T-helper 17 cell (primary cell): ENCODE measurements at regions not wholly inside any gene's neighbourhood (a gene's known extent, or its start where the extent isn't known, plus 50 kb on each side); places are given as distances from the start of the nearest gene placed in this dataset.

Experiments
- ATAC-seq: fragments of 150-1000 bp; cut with Tn5 transposase; 2 replicates; pipeline ENCODE4 v1.10.0; 2021; ENCODE audit warnings: mild to moderate bottlenecking, moderate library complexity
- DNase-seq, 3 donors: peaks; one replicate each; pipeline versions ENCODE4 v3.0.0 to v3.0.0-alpha.2; 2020 to 2021
- H3K9me3 ChIP-seq: one replicate; pipeline ENCODE4 v1.7.0; 2013; ENCODE audit warnings: low read length, mild to moderate bottlenecking; ENCODE audit not compliant: control insufficient read depth, poor library complexity, severe bottlenecking
- H3K27ac Mint-ChIP-seq: one replicate; pipeline ENCODE4 v1.8.0; 2022; ENCODE audit warnings: mild to moderate bottlenecking, moderate library complexity, mixed read lengths
- H3K27me3 Mint-ChIP-seq: one replicate; pipeline ENCODE4 v1.8.0; 2022; ENCODE audit warnings: mixed read lengths
- H3K36me3 Mint-ChIP-seq: one replicate; pipeline ENCODE4 v1.8.0; 2022; ENCODE audit warnings: low read depth, mixed read lengths
- H3K4me1 Mint-ChIP-seq: one replicate; pipeline ENCODE4 v1.8.0; 2022; ENCODE audit warnings: mild to moderate bottlenecking, mixed read lengths
- H3K4me3 Mint-ChIP-seq: one replicate; pipeline ENCODE4 v1.8.0; 2022; ENCODE audit warnings: mild to moderate bottlenecking, moderate library complexity, mixed read lengths

GRCh38 chr14:85291731-85292130 is 238.2 kb upstream of the FLRT2 start:
- Mint-ChIP-seq H3K36me3 (no peaks in the 10 kb centered on the region), H3K27me3 (no peaks in the 10 kb centered on the region), H3K4me1 (no peaks in the 10 kb centered on the region), H3K27ac (no peak overlapping the region), H3K4me3 (no peak overlapping the region)
- DNase-seq: no peak
- no peaks in the 10 kb centered on the region for H3K9me3 ChIP-seq
- ATAC-seq: no peak

DNA sequence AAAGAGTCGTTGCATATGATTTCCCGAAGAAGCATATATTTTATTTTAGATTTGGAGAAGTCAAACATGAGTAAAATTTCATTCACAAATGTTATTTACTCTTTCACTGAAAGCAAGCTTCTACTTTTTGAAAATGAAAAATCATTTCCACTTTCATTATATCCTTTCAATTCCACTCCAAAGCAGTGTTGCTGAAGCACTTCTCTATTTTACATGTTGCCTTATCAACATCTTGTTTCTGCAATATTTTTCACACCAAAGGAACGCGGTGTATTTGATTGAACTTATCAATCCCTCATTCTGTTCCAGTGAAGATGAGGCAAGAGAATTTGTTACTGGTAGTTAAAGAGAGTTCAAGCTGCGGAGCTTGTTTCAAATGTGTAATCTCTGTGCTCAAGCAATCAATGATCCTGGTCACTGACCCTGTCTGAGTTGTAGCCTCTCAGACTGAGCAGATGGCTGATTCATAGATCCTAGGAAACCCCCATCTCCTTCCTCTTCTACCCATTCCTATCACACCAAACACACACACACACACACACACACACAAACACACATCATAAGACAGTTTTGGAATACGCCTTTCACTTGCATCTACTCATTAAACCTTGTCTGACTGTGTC is 236.2 kb upstream of the FLRT2 start:
- ATAC-seq (no peak), DNase-seq (no peak)
- no peak overlapping the region for H3K4me3 Mint-ChIP-seq
- H3K36me3 Mint-ChIP-seq: no peaks in the 10 kb centered on the region
- H3K4me1 Mint-ChIP-seq: no peaks in the 10 kb centered on the region
- no peak overlapping the region for H3K27ac Mint-ChIP-seq
- no peaks in the 10 kb centered on the region for H3K9me3 ChIP-seq
- H3K27me3 Mint-ChIP-seq: no peaks in the 10 kb centered on the region

DNA sequence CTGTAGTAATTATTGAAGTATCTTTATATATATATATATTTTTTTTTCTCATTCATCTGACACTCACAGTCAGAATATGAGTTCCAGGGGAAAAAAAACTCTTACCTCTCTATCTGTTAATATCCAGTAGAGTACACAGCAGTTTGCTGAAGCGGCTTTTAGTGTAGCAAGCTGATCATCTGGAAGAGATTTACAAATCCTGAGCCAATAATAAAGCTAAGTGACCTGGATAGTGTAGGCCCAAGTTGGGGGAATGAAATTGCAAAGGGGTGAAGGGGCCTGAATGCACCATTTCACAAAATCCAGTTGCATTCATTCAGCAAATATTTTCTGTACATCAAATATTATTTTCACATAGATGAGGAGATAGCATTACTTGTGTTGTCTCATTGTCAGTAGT is 234.6 kb upstream of the FLRT2 start:
- Mint-ChIP-seq H3K4me1 (no peaks in the 10 kb centered on the region), H3K4me3 (no peak overlapping the region), H3K36me3 (no peaks in the 10 kb centered on the region), H3K27me3 (no peaks in the 10 kb centered on the region), H3K27ac (no peak overlapping the region)
- DNase-seq: no peak
- H3K9me3 ChIP-seq: no peaks in the 10 kb centered on the region
- ATAC-seq: no peak

- DNase-seq: no peak
- no peak overlapping the region for H3K4me3 Mint-ChIP-seq
- H3K4me1 Mint-ChIP-seq: no peaks in the 10 kb centered on the region
- no peaks in the 10 kb centered on the region for H3K27me3 Mint-ChIP-seq
- H3K27ac Mint-ChIP-seq: no peak overlapping the region
- no peaks in the 10 kb centered on the region for H3K36me3 Mint-ChIP-seq
- ATAC-seq: no peak
- no peaks in the 10 kb centered on the region for H3K9me3 ChIP-seq
Observed at GRCh38 chr14:85296456-85297210, 233.3 kb upstream of the FLRT2 start.

DNA sequence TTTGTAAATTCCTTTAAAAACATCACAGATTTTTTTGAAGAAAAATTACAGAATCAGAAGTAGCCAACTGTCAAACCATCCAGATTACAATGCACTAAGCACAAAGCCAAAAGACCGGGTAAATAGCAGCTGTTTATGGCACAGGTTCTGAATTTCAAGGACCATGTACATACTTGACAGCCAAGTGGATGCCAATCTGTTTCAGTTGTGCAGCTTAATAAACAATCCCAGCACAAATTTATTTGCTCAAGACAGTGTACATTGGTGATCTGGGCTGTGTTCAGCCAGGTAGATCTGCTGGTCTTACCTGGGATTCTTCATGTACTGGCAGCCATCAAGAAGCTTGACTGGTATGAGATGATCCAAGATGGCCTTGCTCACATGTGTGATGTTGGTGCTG is 229.8 kb upstream of the FLRT2 start:
- Mint-ChIP-seq H3K27me3 (no peaks in the 10 kb centered on the region), H3K4me3 (no peak overlapping the region), H3K36me3 (no peaks in the 10 kb centered on the region), H3K27ac (no peak overlapping the region), H3K4me1 (no peaks in the 10 kb centered on the region)
- H3K9me3 ChIP-seq: peaks cover 4% of the 10 kb centered on the region
- ATAC-seq (no peak), DNase-seq (no peak)

GRCh38 chr14:85301506-85301905 is 228.4 kb upstream of the FLRT2 start:
- Mint-ChIP-seq H3K27me3 (no peaks in the 10 kb centered on the region), H3K27ac (no peak overlapping the region), H3K4me1 (no peaks in the 10 kb centered on the region), H3K4me3 (no peak overlapping the region), H3K36me3 (no peaks in the 10 kb centered on the region)
- no peak for ATAC-seq
- DNase-seq: no peak
- H3K9me3 ChIP-seq: peaks cover 4% of the 10 kb centered on the region

DNA sequence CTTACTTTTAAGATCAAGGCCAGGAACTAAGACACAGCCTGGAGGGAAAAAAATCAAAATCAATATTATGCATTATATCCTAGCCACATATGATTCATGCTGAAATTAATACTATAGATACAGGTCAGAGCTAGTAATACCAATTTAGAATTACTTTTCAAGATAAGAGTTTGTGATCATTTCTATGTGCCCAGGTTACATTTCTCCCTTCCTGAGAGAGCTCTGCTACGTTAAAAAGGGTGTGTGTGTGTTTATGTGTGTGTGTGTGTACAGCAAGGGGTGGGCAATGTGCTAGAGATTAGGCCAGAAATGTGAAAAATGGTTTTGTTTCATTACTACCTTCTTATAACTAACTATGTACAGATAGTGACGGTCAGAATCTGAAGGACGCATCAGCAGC is 223.9 kb upstream of the FLRT2 start:
- Mint-ChIP-seq H3K36me3 (no peaks in the 10 kb centered on the region), H3K4me3 (no peak overlapping the region), H3K4me1 (no peaks in the 10 kb centered on the region), H3K27ac (no peak overlapping the region), H3K27me3 (no peaks in the 10 kb centered on the region)
- no peak for ATAC-seq
- no peak for DNase-seq
- H3K9me3 ChIP-seq: peaks cover 4% of the 10 kb centered on the region

DNA sequence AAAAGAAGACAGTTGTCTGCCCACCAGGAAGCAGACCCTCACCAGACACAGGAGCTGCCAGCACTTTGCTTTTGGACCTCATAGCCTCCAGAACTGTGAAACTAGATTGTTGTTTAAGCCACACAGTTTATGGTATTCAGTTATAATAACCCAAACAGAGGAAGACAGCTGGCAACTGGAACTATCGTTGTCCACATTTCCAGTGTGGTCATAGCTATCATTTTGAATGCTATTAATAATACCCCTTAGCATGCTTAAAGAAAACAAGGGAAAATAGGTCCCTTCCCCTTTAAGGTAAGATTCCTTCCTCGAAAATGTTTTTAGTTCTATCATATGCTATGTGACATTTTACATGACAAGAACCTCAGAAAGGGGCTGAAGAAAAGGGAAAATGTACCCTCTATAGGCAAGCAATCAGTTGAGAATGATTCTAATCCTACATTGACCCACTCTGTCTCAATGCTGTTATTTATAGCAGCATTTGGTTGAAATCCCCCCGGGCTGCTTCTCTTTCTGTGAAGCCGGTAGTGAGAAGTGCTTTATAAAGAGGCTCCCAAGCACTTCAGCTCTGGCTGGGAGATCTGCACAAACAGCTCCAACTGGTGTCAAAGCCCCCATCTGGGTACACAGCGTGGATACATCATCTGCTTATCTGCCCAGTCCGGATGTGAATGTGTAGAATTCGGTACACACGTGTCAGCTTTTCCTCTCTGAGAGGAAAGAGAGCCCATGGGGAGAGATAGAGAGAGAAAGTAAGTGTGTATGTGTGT is 221.2 kb upstream of the FLRT2 start:
- Mint-ChIP-seq H3K4me1 (no peaks in the 10 kb centered on the region), H3K27ac (no peak overlapping the region), H3K27me3 (no peaks in the 10 kb centered on the region), H3K4me3 (no peak overlapping the region), H3K36me3 (no peaks in the 10 kb centered on the region)
- H3K9me3 ChIP-seq: peaks cover 3% of the 10 kb centered on the region
- DNase-seq (no peak), ATAC-seq (no peak)

GRCh38 chr14:85310491-85311272 is 219.3 kb upstream of the FLRT2 start:
- Mint-ChIP-seq H3K36me3 (no peaks in the 10 kb centered on the region), H3K4me3 (no peak overlapping the region), H3K27ac (no peak overlapping the region), H3K27me3 (no peaks in the 10 kb centered on the region), H3K4me1 (no peaks in the 10 kb centered on the region)
- H3K9me3 ChIP-seq: no peaks in the 10 kb centered on the region
- DNase-seq: no peak
- no peak for ATAC-seq

DNA sequence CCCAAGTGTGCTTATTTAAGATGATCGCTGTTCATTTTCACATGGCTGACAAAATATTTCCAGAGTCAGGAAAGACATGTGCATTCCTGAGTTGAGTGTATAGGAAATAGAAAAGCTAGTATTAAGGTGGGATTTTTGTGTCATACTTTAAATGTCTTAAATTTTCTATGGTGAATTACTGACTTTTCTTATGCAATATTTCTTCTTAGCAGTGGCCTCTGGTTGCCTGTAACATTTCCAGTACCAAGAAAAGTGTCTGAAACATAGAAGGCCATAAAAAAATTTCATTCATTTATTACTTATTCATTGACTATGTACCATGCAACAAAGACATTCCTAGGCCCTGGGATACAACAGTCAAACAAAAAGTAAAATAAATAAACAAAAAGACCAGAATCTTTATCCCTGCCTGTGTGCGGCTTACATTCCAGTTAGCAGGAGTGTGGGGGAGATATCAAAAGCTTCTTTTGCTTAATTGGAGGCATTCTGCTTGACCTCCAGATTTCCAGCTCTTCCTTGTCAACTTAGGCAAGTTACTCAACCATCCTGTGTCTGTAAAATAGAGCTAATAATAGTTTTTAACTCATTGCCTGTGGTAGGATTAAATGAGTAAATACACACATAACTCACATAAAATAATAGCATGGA is 216.3 kb upstream of the FLRT2 start:
- H3K4me3 Mint-ChIP-seq: no peak overlapping the region
- DNase-seq: no peak
- no peak overlapping the region for H3K27ac Mint-ChIP-seq
- no peaks in the 10 kb centered on the region for H3K27me3 Mint-ChIP-seq
- no peaks in the 10 kb centered on the region for H3K4me1 Mint-ChIP-seq
- H3K36me3 Mint-ChIP-seq: no peaks in the 10 kb centered on the region
- no peak for ATAC-seq
- H3K9me3 ChIP-seq: no peaks in the 10 kb centered on the region

DNA sequence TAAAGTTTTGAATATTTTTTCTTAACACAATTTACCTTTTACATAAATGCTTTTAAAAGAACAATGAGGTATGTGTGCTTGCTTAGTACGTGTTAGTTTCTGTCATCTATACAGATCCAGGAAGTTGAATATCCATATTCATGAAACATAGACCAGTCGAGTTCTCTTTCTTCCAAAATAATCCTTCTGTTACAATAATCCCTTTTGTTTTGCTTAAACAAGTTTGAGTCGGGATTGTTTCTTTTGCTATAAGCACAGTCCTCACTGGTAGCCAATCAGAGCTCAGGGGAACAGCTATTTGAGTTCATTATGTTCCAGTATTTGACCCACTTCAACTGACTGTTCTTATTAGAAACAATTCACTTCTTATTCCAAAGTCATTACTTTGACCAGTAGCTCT is 214.7 kb upstream of the FLRT2 start:
- Mint-ChIP-seq H3K4me3 (no peak overlapping the region), H3K27ac (no peak overlapping the region), H3K4me1 (no peaks in the 10 kb centered on the region), H3K36me3 (no peaks in the 10 kb centered on the region), H3K27me3 (no peaks in the 10 kb centered on the region)
- H3K9me3 ChIP-seq: no peaks in the 10 kb centered on the region
- no peak for ATAC-seq
- no peak for DNase-seq

GRCh38 chr14:85315733-85316290 is 214.1 kb upstream of the FLRT2 start:
- Mint-ChIP-seq H3K27me3 (no peaks in the 10 kb centered on the region), H3K4me3 (no peak overlapping the region), H3K27ac (no peak overlapping the region), H3K4me1 (no peaks in the 10 kb centered on the region), H3K36me3 (no peaks in the 10 kb centered on the region)
- H3K9me3 ChIP-seq: no peaks in the 10 kb centered on the region
- DNase-seq: no peak
- ATAC-seq: no peak
